C4-2B (cell line): ENCODE measurements at regions not wholly inside any gene's neighbourhood (a gene's known extent, or its start where the extent isn't known, plus 50 kb on each side); places are given as distances from the start of the nearest gene placed in this dataset.

ENCODE experiments used
- ZFX ChIP-seq: fragments of 450-650 bp; IDR thresholded peaks from 2 replicates; pipeline ENCODE4 v1.6.1; 2017
- TF ChIP-seq, protein P1 (sequence below): fragments of 450-650 bp; conservative IDR thresholded peaks from 2 replicates; pipeline ENCODE4 v1.5.1; 2017; ENCODE audit warnings: mild to moderate bottlenecking

DNA sequence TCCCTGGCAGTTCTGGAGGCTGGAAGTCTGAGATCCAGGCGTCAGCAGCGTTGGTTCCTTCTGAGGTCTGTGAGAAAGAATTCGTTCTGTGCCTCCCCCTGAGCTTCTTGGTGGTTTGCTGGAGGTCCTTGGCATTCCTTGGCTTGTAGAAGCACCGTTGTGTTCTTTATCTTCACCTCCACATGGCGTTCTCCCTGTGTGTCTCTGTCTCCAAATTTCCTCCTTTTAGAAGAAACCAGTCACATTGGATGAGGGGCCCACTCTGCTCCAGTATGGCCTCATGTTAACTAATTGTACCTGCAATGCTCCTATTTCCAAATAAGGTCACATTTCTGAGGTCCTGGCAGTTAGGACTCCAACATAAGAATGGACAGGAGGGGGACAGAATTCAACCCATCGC lies 73.0 kb upstream of the BACH2 start:
- TF ChIP-seq, protein P1, sequence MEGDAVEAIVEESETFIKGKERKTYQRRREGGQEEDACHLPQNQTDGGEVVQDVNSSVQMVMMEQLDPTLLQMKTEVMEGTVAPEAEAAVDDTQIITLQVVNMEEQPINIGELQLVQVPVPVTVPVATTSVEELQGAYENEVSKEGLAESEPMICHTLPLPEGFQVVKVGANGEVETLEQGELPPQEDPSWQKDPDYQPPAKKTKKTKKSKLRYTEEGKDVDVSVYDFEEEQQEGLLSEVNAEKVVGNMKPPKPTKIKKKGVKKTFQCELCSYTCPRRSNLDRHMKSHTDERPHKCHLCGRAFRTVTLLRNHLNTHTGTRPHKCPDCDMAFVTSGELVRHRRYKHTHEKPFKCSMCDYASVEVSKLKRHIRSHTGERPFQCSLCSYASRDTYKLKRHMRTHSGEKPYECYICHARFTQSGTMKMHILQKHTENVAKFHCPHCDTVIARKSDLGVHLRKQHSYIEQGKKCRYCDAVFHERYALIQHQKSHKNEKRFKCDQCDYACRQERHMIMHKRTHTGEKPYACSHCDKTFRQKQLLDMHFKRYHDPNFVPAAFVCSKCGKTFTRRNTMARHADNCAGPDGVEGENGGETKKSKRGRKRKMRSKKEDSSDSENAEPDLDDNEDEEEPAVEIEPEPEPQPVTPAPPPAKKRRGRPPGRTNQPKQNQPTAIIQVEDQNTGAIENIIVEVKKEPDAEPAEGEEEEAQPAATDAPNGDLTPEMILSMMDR, result no peak
- no peak for TF ChIP-seq ZFX
